ENCODE measurements at regions not wholly inside any gene's neighbourhood (a gene's known extent, or its start where the extent isn't known, plus 50 kb on each side); places are given as distances from the start of the nearest gene placed in this dataset.

GRCh38 chr2:176531608-176532007 lies 262.4 kb downstream of the MTX2 start:
- DNase-seq (ENCODE audit: insufficient read length, low spot score) = no peak
- no peak for FAIRE-seq
- TF ChIP-seq POLR2A (IDR thresholded peaks at IDR 0.05; ENCODE audit: low read depth, low read length) (no peak), PAX5 (IDR thresholded peaks at IDR 0.05; ENCODE audit: insufficient read depth, low read length, severe bottlenecking) (no peak), POU2F2 (IDR thresholded peaks at IDR 0.05; ENCODE audit: low read depth, low read length) (no peak), SPI1 (IDR thresholded peaks at IDR 0.05; ENCODE audit: low read depth, low read length) (no peak), TAF1 (IDR thresholded peaks at IDR 0.05; ENCODE audit: low read depth, low read length) (no peak), POLR2AphosphoS5 (IDR thresholded peaks at IDR 0.05; ENCODE audit: low read depth, low read length) (no peak)

- FAIRE-seq (no peak), DNase-seq (ENCODE audit: insufficient read length, low spot score) (no peak)
- TF ChIP-seq SPI1 (IDR thresholded peaks at IDR 0.05; ENCODE audit: low read depth, low read length) = no peak
- no peak for TF ChIP-seq POLR2AphosphoS5 (IDR thresholded peaks at IDR 0.05; ENCODE audit: low read depth, low read length)
- no peak for TF ChIP-seq POLR2A (IDR thresholded peaks at IDR 0.05; ENCODE audit: low read depth, low read length)
- no peak for TF ChIP-seq PAX5 (IDR thresholded peaks at IDR 0.05; ENCODE audit: insufficient read depth, low read length, severe bottlenecking)
- TF ChIP-seq TAF1 (IDR thresholded peaks at IDR 0.05; ENCODE audit: low read depth, low read length) = no peak
- no peak for TF ChIP-seq POU2F2 (IDR thresholded peaks at IDR 0.05; ENCODE audit: low read depth, low read length)
These were observed 264.4 kb downstream of the MTX2 start for GRCh38 chr2:176533505-176534193.

- TF ChIP-seq SPI1 (IDR thresholded peaks at IDR 0.05; ENCODE audit: low read depth, low read length) (no peak), PAX5 (IDR thresholded peaks at IDR 0.05; ENCODE audit: insufficient read depth, low read length, severe bottlenecking) (no peak)
- no peak for FAIRE-seq
- no peak for DNase-seq (ENCODE audit: insufficient read length, low spot score)
These were observed 265.7 kb downstream of the MTX2 start for GRCh38 chr2:176534798-176535466.

GRCh38 chr2:176535467-176536113 lies 266.3 kb downstream of the MTX2 start:
- DNase-seq (ENCODE audit: insufficient read length, low spot score) (no peak), FAIRE-seq (no peak)
- TF ChIP-seq PAX5 (IDR thresholded peaks at IDR 0.05; ENCODE audit: insufficient read depth, low read length, severe bottlenecking) (no peak), TAF1 (IDR thresholded peaks at IDR 0.05; ENCODE audit: low read depth, low read length) (no peak)

- DNase-seq (ENCODE audit: insufficient read length, low spot score) = no peak
These were observed 267.3 kb downstream of the MTX2 start for GRCh38 chr2:176536439-176537133.

GRCh38 chr2:176537932-176538331 lies 268.7 kb downstream of the MTX2 start:
- no peak for FAIRE-seq
- no peak for TF ChIP-seq POLR2AphosphoS5 (IDR thresholded peaks at IDR 0.05; ENCODE audit: low read depth, low read length)
- TF ChIP-seq PAX5 (IDR thresholded peaks at IDR 0.05; ENCODE audit: insufficient read depth, low read length, severe bottlenecking) = no peak
- TF ChIP-seq SPI1 (IDR thresholded peaks at IDR 0.05; ENCODE audit: low read depth, low read length) = no peak
- TF ChIP-seq POU2F2 (IDR thresholded peaks at IDR 0.05; ENCODE audit: low read depth, low read length) = no peak
- no peak for TF ChIP-seq TAF1 (IDR thresholded peaks at IDR 0.05; ENCODE audit: low read depth, low read length)
- TF ChIP-seq POLR2A (IDR thresholded peaks at IDR 0.05; ENCODE audit: low read depth, low read length) = no peak
- no peak for DNase-seq (ENCODE audit: insufficient read length, low spot score)

More at GRCh38 chr2:176536439-176537133, 267.3 kb downstream of the MTX2 start:
- no peak for FAIRE-seq
- TF ChIP-seq POLR2AphosphoS5 (IDR thresholded peaks at IDR 0.05; ENCODE audit: low read depth, low read length) = no peak
- TF ChIP-seq PAX5 (IDR thresholded peaks at IDR 0.05; ENCODE audit: insufficient read depth, low read length, severe bottlenecking) = no peak
- no peak for TF ChIP-seq POU2F2 (IDR thresholded peaks at IDR 0.05; ENCODE audit: low read depth, low read length)
- TF ChIP-seq TAF1 (IDR thresholded peaks at IDR 0.05; ENCODE audit: low read depth, low read length) = no peak
- no peak for TF ChIP-seq SPI1 (IDR thresholded peaks at IDR 0.05; ENCODE audit: low read depth, low read length)
- TF ChIP-seq POLR2A (IDR thresholded peaks at IDR 0.05; ENCODE audit: low read depth, low read length) = no peak

- FAIRE-seq = no peak
- TF ChIP-seq POU2F2 (IDR thresholded peaks at IDR 0.05; ENCODE audit: low read depth, low read length) (no peak), POLR2A (IDR thresholded peaks at IDR 0.05; ENCODE audit: low read depth, low read length) (no peak), POLR2AphosphoS5 (IDR thresholded peaks at IDR 0.05; ENCODE audit: low read depth, low read length) (no peak), TAF1 (IDR thresholded peaks at IDR 0.05; ENCODE audit: low read depth, low read length) (no peak), PAX5 (IDR thresholded peaks at IDR 0.05; ENCODE audit: insufficient read depth, low read length, severe bottlenecking) (no peak), SPI1 (IDR thresholded peaks at IDR 0.05; ENCODE audit: low read depth, low read length) (no peak)
- DNase-seq (ENCODE audit: insufficient read length, low spot score) = no peak
These were observed 271.8 kb downstream of the MTX2 start for GRCh38 chr2:176540995-176541394.

- no peak for TF ChIP-seq POLR2AphosphoS5 (IDR thresholded peaks at IDR 0.05; ENCODE audit: low read depth, low read length)
- TF ChIP-seq SPI1 (IDR thresholded peaks at IDR 0.05; ENCODE audit: low read depth, low read length) = no peak
- FAIRE-seq (no peak), DNase-seq (ENCODE audit: insufficient read length, low spot score) (no peak)
These were observed 273.2 kb downstream of the MTX2 start for GRCh38 chr2:176542476-176542875.

- no peak for FAIRE-seq
- TF ChIP-seq POLR2A (IDR thresholded peaks at IDR 0.05; ENCODE audit: low read depth, low read length) (no peak), SPI1 (IDR thresholded peaks at IDR 0.05; ENCODE audit: low read depth, low read length) (peak; percentile 40), PAX5 (IDR thresholded peaks at IDR 0.05; ENCODE audit: insufficient read depth, low read length, severe bottlenecking) (no peak)
These were observed 275.3 kb downstream of the MTX2 start for GRCh38 chr2:176544557-176544956.

More at GRCh38 chr2:176544557-176544956, 275.3 kb downstream of the MTX2 start:
- no peak for DNase-seq (ENCODE audit: insufficient read length, low spot score)

Measured in GM12891 (cell line).